ENCODE measurements at regions not wholly inside any gene's neighbourhood (a gene's known extent, or its start where the extent isn't known, plus 50 kb on each side); places are given as distances from the start of the nearest gene placed in this dataset.

GRCh38 chr15:25498835-25499234 is 60.0 kb upstream of the UBE3A start (continued):
- no peak for TF ChIP-seq REST (IDR thresholded peaks at IDR 0.05; ENCODE audit: unreplicated experiment)

- Histone ChIP-seq H2AFZ (no peak overlapping the region), H3K4me2 (no peak overlapping the region), H3F3A (replicated peaks; ENCODE audit: low read depth) (no peaks in the 10 kb centered on the region), H3K79me2 (replicated peaks; ENCODE audit: insufficient read depth) (no peaks in the 10 kb centered on the region), H4K20me1 (replicated peaks; ENCODE audit: insufficient read depth) (no peaks in the 10 kb centered on the region), H3K27ac (ENCODE audit: low read depth) (no peak overlapping the region), H3K36me3 (ENCODE audit: insufficient read depth) (no peaks in the 10 kb centered on the region; the same call in 1 of the 2 replicates), H3K4me3 (no peak overlapping the region), H3K27me3 (ENCODE audit: insufficient read depth) (no peaks in the 10 kb centered on the region), H3K9me2 (ENCODE audit: insufficient read depth) (0 out of 2 replicates have a peak, but pooled peaks cover 5% of the 10 kb centered on the region), H3K4me1 (ENCODE audit: insufficient read depth) (no peaks in the 10 kb centered on the region; the same call in 1 of the 2 replicates)
- Mint-ChIP-seq H3K27me3 (ENCODE audit: insufficient read depth, low read depth, poor library complexity) (peaks cover 3% of the 10 kb centered on the region), H3K27ac (no peak overlapping the region; the same call in 1 of the 2 replicates), H3K4me3 (no peak overlapping the region), H3K4me1 (peaks cover 20% of the 10 kb centered on the region), H3K36me3 (ENCODE audit: low read depth) (peaks cover 4% of the 10 kb centered on the region; the same call in 2 of the 3 replicates), H3K9me3 (peaks cover 3% of the 10 kb centered on the region)
- no peak; the same call in 2 of the 3 replicates for ATAC-seq
- peak; percentile 48 for DNase-seq (ENCODE audit: low spot score)
- TF ChIP-seq JUNB (IDR thresholded peaks at IDR 0.05; ENCODE audit: unreplicated experiment) (no peak), CREB1 (CRISPR knock-in tag; IDR thresholded peaks at IDR 0.05; ENCODE audit: low read depth) (no peak), EZH2 (IDR thresholded peaks at IDR 0.05; ENCODE audit: low read depth, unreplicated experiment) (no peak), EZH2phosphoT487 (IDR thresholded peaks at IDR 0.05; ENCODE audit: unreplicated experiment) (no peak), POLR2AphosphoS5 (IDR thresholded peaks at IDR 0.05; ENCODE audit: low read depth) (no peak), ZNF331 (CRISPR knock-in tag; IDR thresholded peaks at IDR 0.05; ENCODE audit: low read depth) (no peak), ZNF114 (CRISPR knock-in tag; IDR thresholded peaks at IDR 0.05) (no peak), STAT1 (IDR thresholded peaks at IDR 0.05; ENCODE audit: unreplicated experiment) (no peak), ZNF462 (CRISPR knock-in tag; IDR thresholded peaks at IDR 0.05) (no peak)
- TF ChIP-seq, protein P1, sequence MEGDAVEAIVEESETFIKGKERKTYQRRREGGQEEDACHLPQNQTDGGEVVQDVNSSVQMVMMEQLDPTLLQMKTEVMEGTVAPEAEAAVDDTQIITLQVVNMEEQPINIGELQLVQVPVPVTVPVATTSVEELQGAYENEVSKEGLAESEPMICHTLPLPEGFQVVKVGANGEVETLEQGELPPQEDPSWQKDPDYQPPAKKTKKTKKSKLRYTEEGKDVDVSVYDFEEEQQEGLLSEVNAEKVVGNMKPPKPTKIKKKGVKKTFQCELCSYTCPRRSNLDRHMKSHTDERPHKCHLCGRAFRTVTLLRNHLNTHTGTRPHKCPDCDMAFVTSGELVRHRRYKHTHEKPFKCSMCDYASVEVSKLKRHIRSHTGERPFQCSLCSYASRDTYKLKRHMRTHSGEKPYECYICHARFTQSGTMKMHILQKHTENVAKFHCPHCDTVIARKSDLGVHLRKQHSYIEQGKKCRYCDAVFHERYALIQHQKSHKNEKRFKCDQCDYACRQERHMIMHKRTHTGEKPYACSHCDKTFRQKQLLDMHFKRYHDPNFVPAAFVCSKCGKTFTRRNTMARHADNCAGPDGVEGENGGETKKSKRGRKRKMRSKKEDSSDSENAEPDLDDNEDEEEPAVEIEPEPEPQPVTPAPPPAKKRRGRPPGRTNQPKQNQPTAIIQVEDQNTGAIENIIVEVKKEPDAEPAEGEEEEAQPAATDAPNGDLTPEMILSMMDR (conservative IDR thresholded peaks at IDR 0.05; ENCODE audit: low read depth in 2 of 2) = no peak
- TF ChIP-seq, protein P2, sequence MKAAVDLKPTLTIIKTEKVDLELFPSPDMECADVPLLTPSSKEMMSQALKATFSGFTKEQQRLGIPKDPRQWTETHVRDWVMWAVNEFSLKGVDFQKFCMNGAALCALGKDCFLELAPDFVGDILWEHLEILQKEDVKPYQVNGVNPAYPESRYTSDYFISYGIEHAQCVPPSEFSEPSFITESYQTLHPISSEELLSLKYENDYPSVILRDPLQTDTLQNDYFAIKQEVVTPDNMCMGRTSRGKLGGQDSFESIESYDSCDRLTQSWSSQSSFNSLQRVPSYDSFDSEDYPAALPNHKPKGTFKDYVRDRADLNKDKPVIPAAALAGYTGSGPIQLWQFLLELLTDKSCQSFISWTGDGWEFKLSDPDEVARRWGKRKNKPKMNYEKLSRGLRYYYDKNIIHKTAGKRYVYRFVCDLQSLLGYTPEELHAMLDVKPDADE (IDR thresholded peaks at IDR 0.05) = no peak
These were observed 59.1 kb upstream of the UBE3A start for GRCh38 chr15:25497934-25498333.

All from GM23338 (cell line).